Stromal cell of bone marrow (primary cell): ENCODE measurements at regions not wholly inside any gene's neighbourhood (a gene's known extent, or its start where the extent isn't known, plus 50 kb on each side); places are given as distances from the start of the nearest gene placed in this dataset.
"Not testable (repeated sequence)": the region's sequence is repeated elsewhere in the genome, so short reads cannot be mapped to it uniquely, and the experiment has no call there.

Source experiments
- DNase-seq: peaks from one replicate; pipeline ENCODE4 v3.0.0-alpha.2; 2012; ENCODE audit warnings: low read depth

DNA sequence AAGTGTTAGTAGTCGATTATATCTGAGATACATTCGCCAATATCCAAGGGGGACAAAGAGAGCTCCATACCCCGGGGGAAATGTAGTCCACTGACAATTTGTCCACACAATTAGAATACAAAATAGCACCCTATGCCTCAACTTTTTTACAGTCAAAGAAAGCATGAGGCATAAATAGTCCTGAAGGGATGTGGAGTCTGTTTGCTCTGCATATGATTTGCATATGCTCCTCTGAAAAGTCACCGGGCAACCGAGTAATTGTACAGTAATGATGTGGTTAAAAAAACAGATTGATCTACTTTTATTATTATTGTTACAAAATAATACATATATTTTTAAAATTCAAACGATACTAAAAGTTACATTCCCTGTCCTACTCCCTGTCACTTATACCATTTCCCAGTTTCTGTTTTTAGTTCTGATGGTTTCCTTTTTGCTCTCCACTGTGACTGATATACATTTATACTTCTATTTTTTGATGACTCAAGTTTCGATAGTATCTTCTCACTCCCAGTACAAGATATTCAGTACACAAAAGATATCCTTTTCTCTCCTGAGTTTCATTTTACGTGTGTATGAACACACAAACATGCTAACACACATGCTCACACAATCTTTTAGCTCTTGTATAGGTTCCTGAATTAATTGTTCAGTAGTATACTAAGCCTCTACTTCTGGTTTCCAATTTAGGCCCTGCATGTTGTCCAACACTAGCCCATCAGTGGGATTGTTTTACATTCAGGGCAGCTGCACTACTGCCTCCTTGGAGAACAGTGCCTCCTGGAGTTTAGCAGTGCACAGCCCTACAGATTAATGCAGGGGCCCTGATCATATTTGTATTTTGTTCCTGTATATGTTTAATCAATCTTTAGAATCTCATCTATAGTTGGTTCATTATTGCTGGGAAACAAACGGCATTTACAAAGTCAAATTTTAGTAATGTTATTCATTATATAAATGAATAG is 130.9 kb downstream of the TES start:
- no peak for DNase-seq

DNA sequence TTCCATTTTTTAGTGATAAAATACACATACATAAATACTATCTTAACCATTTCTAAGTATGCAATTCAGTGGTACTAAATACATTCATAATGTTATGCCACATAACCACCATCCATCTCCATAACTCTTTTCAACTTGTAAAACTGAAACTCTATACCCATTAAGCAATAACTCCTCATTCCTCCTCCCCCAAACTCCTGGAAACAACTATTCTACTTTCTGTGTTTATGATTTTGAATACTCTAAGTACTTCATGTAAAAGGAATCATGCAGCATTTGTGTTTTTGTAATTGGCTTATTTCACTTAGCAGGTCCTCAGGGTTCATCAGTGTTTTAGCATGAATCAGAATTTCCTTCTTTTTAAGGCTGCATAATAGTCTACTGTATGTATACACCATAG is 131.8 kb downstream of the TES start:
- no peak for DNase-seq

DNA sequence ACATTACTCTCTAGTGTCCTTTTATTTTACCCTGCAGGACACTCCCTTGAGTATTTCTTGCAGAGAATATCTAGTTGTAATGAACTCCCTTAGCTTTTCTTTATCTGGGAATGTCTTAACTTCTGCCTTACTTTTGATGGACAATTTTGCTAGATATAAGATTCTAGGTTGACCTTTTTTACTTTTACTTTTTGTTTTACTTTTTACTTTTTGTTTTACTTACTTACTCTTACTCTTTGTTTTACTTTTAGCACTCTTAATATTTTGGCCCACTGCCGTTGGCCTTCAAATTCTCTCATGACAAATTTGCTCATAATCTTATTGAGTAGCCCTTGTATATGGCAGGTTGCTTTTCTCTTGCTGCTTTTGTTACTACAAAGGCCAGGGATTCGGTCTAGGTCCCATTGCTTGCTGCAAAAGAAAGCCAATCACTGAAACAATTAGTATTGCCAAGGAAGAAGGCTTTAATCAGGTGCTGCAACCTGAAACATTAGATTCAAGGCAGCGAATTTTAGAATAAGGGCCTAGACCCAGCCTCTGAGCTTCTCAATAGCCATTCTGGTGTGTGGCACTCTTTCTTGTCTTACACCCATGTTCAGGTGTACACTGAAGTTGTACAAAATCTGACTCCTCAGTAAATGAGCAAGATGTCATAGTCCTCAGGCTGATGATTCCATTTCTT is 137.0 kb downstream of the TES start:
- no peak for DNase-seq

DNA sequence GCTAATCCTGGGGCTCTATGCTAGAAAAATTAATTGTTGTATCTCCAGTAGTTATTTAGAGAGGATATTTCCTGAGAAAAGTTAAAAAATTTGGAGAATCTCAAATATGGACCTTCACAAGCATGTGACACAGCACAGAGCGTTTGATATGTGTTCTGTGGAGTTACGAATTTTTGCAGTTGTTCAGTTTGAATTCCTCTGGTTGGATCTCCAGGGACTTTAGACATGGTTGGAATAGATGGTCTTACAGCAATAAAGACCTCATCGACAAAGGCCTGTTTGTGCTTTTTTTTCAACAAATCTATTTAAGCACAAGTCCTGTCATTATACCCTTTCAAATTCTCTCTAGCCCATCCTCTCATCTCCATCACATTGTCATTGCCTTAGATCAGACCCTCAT is 138.0 kb downstream of the TES start:
- no peak for DNase-seq

DNA sequence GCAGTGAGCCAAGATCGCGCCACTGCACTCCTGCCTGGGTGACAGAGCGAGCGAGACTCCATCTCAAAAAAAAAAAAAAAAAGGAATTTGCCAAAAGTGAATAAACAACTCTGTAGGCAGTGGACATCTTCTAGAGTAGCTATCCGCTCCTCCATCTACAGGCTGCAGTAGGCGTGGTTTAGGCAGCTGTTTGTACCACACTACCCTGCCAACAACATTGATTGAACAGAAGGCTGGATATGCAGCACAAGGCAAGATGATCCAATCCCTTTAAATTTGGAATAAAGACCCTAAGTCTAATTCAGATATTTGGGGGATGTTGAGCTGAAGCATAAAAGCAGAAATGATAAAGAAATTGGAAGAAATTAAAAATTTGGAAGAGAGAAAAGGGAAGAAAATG is 141.6 kb downstream of the TES start:
- no peak for DNase-seq

DNA sequence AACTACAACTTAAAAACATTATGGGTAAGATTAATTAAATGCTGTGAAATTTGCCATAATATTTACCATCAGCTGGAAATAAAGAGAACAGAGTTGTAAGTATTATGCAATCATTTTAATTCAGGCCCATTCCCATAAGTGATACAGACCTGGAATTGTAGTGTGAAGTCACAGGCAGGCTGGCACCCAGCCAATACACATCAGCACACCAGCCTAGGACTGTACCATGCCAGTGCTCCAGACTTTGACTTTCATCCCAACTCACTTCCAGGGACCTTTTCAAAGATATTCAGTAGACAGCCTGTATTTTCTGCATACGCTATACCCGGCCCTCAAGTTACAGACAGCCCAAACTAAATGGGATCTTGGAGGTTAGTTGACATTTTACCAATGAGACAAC is 143.3 kb downstream of the TES start:
- DNase-seq = no peak

DNA sequence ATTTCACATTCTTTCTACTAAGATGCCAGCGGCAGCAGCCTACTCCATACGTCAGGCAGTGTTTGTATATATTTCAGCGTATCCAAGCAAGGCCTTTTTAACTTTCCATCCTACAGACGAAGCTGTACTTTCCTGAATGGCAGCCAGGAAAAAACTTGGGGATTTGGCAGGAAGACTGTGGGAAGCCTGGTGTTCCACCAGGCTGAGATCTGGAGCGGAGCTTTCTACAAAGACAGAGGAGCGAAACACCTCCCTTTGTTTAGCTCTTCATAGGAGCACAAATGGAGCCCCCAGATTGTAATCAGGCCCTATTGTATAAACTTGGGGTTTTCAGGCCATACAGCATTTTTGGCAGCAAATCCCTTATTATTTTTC is 143.8 kb downstream of the TES start:
- DNase-seq = peak; percentile 67

DNA sequence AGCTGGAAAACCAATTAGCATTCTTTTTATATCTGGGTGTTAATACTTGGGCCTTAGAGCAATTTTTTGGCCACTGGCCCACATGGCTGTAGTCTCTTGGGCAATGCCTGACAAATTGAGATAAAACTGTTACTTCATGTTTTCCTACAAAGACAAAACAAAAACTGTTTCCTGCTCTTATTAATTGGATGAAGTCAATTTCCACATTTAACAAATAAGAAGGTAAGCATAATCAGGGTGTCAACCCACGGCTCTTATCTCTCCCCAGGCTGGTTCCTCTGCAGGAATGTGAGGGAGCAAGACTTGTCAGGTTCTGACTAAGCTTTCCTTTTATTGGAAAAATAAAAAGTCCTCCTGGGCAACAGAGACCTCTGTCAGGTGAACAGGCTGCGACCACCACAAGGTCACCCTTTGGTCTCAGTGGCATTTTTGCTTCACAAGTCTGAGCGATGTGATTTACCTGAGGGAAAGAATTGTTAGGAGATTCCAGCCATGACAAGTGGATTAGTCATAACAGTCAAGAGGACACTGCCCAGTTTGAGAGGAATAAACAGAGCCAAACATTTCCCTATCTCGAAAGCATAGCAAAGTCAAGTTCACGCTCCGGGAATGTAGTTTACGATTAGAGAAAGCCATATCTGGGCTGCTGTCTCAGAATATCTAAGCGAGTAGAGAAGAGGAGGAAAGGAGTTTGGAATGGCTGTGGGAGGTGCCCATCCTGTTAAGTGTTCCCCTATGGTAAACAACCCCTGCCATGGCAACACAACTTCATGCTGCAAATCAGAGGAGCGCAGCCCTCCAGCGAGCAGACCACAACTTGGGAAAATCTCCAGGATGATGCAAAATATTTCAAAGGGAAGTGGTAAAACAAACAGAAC is 144.4 kb downstream of the TES start:
- peak; percentile 95 for DNase-seq

DNA sequence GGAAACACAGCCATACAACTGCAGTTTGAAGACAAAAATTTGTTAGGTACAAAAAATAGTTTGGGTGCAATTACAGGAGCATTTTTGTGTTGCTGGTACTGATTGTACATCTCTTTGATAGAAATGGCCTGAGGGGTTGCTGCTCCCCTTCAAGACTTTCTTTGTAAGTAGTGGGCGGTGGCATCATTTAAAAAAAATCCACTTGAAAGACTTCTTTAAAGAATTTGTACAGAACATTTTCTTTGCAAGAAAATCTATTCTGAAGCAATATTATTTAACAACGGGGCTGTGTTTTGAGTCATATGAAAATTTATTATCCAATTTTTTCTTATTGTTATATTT is 144.1 kb upstream of the CAV2 start:
- DNase-seq = no peak

DNA sequence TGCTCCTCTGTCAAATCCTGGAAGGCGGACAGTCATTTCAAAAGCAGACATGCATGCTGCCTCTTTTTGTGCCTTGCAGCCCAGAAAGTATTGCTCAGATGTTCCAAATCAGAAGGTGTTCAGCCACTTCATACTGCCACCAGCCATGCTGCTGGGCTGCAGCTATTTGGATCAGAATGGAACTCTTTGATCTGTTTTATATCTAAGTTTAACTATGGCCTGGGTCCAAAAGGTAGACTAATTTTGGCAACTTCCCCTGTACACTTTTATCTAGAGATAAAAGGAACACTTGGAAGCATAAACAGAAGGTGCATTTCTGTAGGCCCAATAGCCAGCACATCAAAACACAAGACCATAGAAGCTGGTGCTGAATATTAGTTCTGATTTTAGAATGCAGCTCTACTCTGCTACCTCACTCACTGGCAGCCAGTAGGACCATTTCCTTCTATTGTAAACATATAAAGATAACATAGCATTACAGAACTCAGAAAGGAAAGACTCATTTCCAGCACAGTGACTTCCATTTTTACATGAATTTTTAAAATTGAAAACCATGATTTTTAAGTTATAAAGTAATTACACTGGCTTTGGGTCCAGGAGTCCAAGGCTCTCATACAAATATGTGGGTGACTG is 143.1 kb upstream of the CAV2 start:
- DNase-seq = no peak

DNA sequence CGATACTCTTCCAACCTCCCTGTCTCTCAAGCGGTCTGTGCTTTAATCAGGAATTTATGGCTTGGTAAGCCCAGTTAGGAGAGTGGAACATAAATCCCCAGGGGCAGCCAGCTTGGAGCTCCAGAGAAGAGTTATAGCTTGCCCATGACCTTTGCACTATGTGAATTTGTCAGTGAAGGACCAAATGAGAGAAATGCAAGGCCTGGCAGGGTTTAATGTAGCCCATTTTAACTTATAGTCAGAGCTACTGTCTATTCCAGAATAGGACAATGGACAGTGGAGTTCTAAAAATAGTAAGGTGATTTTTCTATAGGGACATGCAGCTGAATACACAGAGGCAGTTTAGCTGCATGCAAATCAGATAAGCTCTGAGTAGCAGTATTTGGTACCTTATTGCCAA is 142.6 kb upstream of the CAV2 start:
- no peak for DNase-seq

DNA sequence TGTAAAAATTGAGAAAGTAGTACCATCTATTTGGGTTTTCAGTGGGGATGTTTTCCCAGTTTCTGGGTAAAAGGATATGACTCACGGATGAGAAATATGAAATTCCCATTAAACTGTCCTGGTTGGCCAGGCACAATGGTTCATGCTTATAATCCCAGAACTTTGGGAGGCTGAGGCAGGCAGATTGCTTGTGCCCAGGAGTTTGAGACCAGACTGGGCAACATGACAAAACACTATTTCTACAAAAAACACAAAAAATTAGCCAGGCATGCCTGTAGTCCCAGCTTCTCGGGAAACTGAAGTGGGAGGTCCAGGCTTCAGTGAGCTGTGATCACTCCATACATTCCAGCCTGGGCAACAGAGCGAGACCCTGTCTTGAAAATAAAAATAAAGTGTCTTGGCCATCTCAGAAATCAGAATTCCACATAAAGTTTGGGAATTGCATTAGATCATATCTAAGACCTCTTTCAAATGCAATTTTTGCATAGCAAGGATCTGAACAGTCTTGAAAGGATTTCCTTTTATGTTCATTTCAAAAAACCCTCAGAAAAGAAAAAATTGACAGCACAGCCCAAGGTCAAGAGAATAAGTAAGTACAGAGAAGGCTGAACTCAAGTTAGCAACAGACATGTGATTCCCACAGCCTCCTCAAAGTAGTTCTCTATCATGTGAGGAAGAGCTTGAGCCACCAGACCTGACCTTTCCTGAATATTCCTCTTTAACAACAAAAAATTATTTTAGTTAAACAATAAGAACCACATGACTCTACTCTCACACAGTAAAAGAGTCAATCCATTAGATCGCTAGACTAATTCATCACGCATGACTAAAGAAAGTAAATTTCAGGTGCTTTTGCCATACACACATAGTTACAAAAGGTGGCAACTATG is 141.5 kb upstream of the CAV2 start:
- peak; percentile 57 for DNase-seq

DNA sequence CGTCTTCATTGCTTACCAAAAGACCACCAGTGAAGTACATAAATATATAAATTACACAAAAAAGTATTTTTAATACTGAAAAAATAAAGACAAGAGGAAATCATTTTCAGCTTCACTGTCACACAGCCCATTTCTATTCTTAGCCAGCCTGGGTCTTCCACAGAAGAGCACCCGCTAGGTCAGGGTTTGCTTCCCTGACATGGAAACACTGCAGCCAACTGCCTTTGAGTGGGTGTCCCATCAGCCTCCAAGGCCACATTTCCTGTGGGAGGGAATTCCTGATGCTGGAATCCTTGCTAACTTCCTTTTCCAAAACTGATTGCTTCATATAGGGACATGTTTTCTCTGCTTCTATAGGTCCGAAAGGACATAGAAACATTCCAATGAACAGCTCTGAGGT is 137.8 kb upstream of the CAV2 start:
- DNase-seq = no peak

DNA sequence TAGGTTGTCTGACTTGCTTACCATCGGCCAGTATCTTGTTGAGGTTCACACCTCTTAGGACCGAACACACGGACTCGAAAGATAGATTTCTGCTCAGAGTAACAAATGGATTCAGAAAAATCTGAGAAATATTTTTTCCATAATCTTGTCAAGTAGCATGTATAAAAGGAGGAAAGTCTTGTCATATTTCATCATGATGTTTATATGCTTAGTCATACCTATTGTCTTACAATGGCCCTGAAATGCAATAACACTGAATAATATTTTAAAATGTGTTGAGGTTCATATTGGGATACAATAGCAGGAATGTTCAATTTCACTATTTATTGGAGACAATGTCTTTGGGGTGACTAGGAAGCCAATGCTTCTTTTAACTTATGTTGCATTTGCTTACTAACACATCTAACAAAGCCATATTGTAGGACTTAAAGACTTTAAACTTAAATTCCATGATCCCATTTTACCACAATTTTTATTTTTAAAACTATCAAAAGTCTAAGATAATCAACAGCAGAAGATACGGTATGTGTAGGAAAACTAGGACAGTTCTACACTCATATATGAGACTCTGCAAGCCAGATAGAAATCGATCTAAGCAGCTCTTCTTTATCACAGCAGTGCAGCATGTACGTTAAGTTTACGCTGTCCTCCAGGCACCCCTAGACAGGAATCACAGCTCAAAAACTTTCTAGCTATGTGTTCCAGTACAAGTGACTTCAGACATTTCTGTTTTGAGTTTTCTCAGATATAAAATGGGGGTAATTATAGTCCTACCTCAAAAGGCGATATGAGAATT is 135.7 kb upstream of the CAV2 start:
- DNase-seq = no peak

DNA sequence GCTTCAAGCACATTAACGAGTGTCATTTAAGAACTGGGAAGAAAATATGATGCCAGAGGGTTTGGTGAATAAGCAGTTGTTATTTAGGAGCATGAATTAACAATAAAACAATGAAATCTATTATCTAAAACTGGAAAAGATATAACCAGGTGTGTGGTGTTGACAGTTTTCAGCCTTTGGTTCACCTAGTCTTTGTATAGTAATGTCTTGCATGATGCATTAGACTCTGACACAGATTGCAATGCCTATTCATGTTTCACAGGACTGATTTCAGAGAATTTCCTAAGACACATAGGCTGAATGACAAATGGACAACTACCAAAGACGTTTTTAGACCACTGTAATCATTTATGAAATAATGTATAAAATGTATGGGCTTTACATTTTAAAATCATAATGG is 135.1 kb upstream of the CAV2 start:
- DNase-seq = no peak

DNA sequence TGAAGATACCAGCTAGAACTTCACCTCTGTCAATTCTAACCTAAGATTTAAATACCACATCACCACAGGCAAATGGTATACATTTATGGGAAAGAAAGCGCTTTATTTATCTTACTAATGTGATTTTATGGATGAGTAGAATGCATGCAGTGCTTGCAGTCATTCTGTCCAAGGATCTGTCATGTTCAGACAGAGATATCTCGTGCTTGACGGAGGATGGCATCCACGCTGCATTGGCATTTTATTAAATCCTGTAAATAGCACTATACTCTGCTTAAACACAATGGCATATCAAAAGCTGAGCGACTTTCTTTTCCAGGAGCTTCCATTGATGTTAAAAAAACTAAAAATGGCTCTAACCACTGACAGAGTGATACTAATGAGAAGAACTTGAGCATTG is 133.7 kb upstream of the CAV2 start:
- no peak for DNase-seq

DNA sequence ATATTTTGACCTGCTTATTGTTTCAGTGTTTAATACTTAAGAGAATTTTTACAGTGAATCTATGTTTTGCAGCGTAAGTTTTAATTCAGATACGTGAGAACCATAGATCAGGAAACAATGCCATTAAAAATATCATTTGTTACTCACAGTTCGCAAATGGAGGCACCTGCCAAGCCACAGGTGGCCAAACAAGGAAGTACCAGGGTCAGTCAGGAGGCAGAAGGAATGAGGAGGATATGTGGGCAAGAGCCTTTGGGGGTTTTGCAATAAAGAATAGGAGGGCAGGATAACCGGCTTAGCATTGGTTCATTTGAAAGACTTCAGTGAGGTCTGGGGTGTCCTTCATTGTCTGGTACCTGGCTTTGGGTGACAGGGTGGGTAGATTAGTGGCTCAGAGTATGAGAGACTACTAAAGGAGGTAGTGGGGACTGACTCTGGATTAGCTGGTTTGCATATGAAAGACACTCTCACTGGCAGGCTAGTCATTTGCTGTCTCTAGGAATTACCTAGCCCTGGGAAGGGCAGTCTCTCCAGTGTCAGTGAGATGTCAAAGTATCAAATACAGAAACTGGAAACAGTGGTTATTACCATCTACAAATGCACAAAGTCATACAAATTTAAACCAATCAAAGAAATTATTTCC is 132.2 kb upstream of the CAV2 start:
- DNase-seq = no peak

DNA sequence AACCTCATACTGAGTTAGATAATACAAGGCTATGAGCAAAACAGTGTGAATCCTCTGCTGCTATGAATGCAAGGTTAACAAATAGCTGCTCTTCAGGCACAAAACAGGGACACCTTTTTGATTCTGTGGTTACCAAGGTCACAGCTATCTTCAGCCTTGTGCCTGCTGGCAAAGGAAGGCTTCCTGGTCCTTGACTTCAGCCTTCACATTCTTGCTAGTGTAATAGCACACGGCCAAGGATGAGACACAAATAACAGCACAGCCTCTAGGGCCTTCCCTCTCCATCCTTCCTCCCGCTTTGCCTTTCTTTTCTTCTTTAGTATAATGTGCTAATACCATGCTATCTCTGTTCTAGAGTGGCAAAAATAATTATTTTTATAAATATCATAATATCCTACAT is 130.6 kb upstream of the CAV2 start:
- DNase-seq = no peak

DNA sequence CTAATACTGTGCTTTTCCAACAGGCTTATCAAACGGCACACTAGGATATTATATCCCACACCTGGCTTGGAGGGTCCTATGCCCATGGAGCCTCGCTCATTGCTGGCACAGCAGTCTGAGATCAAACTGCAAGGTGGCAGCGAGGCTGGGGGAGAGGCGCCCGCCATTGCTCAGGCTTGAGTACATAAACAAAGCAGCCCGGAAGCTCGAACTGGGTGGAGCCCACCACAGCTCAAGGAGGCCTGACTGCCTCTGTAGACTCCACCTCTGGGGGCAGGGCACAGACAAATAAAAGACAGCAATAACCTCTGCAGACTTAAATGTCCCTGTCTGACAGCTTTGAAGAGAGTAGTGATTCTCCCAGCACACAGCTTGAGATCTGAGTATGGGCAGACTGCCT is 128.0 kb upstream of the CAV2 start:
- not testable (repeated sequence) for DNase-seq

DNA sequence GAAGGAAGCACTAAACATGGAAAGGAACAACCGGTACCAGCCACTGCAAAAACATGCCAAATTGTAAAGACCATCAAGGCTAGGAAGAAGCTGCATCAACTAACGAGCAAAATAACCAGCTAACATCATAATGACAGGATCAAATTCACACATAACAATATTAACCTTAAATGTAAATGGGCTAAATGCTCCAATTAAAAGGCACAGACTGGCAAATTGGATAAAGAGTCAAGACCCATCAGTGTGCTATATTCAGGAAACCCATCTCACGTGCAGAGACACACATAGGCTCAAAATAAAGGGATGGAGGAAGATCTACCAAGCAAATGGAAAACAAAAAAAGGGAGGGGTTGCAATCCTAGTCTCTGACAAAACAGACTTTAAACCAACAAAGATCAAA is 126.3 kb upstream of the CAV2 start:
- not testable (repeated sequence) for DNase-seq
